ENCODE measurements at regions not wholly inside any gene's neighbourhood (a gene's known extent, or its start where the extent isn't known, plus 50 kb on each side); places are given as distances from the start of the nearest gene placed in this dataset.

GRCh38 chr3:7929319-7929889 lies 572.2 kb upstream of the LMCD1 start:
- H3K9ac ChIP-seq (ENCODE audit: insufficient read depth in 1 of 2, low read length in 2 of 2) = no peak overlapping the region
- H3K9me3 ChIP-seq (ENCODE audit: control insufficient read depth in 4 of 4, insufficient read depth in 3 of 4, low read length in 3 of 4) = peaks cover 0 to 3% (median 1%) of the 10 kb centered on the region in 4 donors
- H3K27me3 ChIP-seq (ENCODE audit: control insufficient read depth in 3 of 3, insufficient read depth in 3 of 3, low read length in 2 of 3) = no peaks in the 10 kb centered on the region
- no peaks in the 10 kb centered on the region for H3K4me1 ChIP-seq (ENCODE audit: control insufficient read depth in 5 of 5, insufficient read depth in 5 of 5, low read length in 5 of 5)
- DNase-seq (no peak), ATAC-seq (ENCODE audit: insufficient read depth, low FRiP score) (no peak)
- no peak overlapping the region for H3K4me3 ChIP-seq
- no peak for TF ChIP-seq CTCF (IDR thresholded peaks at IDR 0.05; ENCODE audit: control extremely low read depth, extremely low read depth)
- H3K36me3 ChIP-seq (ENCODE audit: control insufficient read depth in 4 of 4, insufficient read depth in 4 of 4, low read length in 4 of 4) = no peaks in the 10 kb centered on the region
- H3K27ac ChIP-seq (ENCODE audit: low read depth in 1 of 2, low read length in 1 of 2) = no peak overlapping the region
- WGBS, 2 donors = 71 to 76% methylated on average over 2 of the region's 2 CpGs

- WGBS, 2 donors = 61 to 69% methylated on average over 2 of the region's 2 CpGs
- Histone ChIP-seq H3K36me3 (ENCODE audit: control insufficient read depth in 4 of 4, insufficient read depth in 4 of 4, low read length in 4 of 4) (no peaks in the 10 kb centered on the region), H3K4me1 (ENCODE audit: control insufficient read depth in 5 of 5, insufficient read depth in 5 of 5, low read length in 5 of 5) (no peaks in the 10 kb centered on the region), H3K27me3 (ENCODE audit: control insufficient read depth in 3 of 3, insufficient read depth in 3 of 3, low read length in 2 of 3) (no peaks in the 10 kb centered on the region), H3K27ac (ENCODE audit: low read depth in 1 of 2, low read length in 1 of 2) (no peak overlapping the region), H3K9me3 (ENCODE audit: control insufficient read depth in 4 of 4, insufficient read depth in 3 of 4, low read length in 3 of 4) (peaks cover 0 to 4% (median 1%) of the 10 kb centered on the region in 4 donors), H3K4me3 (no peak overlapping the region), H3K9ac (ENCODE audit: insufficient read depth in 1 of 2, low read length in 2 of 2) (no peak overlapping the region)
- no peak for TF ChIP-seq CTCF (IDR thresholded peaks at IDR 0.05; ENCODE audit: control extremely low read depth, extremely low read depth)
- no peak for DNase-seq
- no peak for ATAC-seq (ENCODE audit: insufficient read depth, low FRiP score)
Measured at GRCh38 chr3:7934362-7934761, 567.3 kb upstream of the LMCD1 start.

- ATAC-seq (ENCODE audit: insufficient read depth, low FRiP score) = no peak
- H3K27me3 ChIP-seq (ENCODE audit: control insufficient read depth in 3 of 3, insufficient read depth in 3 of 3, low read length in 2 of 3) = no peaks in the 10 kb centered on the region
Measured at GRCh38 chr3:7947930-7948329, 553.7 kb upstream of the LMCD1 start.

More at GRCh38 chr3:7947930-7948329, 553.7 kb upstream of the LMCD1 start:
- DNase-seq = no peak
- H3K9ac ChIP-seq (ENCODE audit: insufficient read depth in 1 of 2, low read length in 2 of 2) = no peak overlapping the region
- no peak for TF ChIP-seq CTCF (IDR thresholded peaks at IDR 0.05; ENCODE audit: control extremely low read depth, extremely low read depth)
- no peak overlapping the region for H3K27ac ChIP-seq (ENCODE audit: low read depth in 1 of 2, low read length in 1 of 2)
- no peak overlapping the region for H3K4me3 ChIP-seq
- no peaks in the 10 kb centered on the region for H3K4me1 ChIP-seq (ENCODE audit: control insufficient read depth in 5 of 5, insufficient read depth in 5 of 5, low read length in 5 of 5)
- no peaks in the 10 kb centered on the region for H3K36me3 ChIP-seq (ENCODE audit: control insufficient read depth in 4 of 4, insufficient read depth in 4 of 4, low read length in 4 of 4)
- no peaks in the 10 kb centered on the region for H3K9me3 ChIP-seq (ENCODE audit: control insufficient read depth in 4 of 4, insufficient read depth in 3 of 4, low read length in 3 of 4)

All from lung (tissue), 11 donors.